ENCODE measurements at regions not wholly inside any gene's neighbourhood (a gene's known extent, or its start where the extent isn't known, plus 50 kb on each side); places are given as distances from the start of the nearest gene placed in this dataset.

DNA sequence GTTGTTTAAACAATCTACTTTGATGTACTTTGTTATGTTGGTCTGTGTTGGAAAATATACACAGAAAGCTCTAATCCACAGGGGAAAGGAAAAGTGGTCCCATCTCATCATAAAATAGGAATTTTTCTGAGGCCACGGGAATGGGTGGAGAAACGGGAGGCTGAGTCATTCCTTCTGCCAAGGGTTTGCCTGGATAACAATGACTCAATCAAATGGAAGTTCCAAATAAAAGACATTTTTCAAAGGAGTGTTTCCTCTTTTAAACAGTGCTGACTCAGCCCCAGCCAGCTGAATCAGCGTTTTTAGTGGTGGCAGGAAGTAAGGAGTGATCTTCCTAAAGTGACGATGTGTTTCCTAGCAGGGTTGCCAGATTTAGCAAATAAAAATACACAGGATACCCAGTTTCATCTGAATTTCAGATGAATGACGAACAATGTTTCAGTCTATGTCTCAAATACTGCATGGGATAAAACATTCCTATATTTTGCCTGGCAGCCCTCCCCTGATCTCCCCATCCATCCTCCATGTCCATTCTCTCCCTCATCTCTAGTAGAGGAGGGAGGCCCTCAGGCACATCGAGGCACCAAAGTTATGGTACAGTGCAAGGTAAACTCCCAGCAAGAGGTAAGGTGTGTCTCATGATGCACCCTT, 345.4 kb upstream of the GATB start:
- no CpG with 5 or more reads among the region's 6 CpGs for WGBS (ENCODE audit: extremely low coverage, insufficient read length, low lambda C conversion rate)
- Histone ChIP-seq H3K18ac (ENCODE audit: insufficient read length, low read depth, low read length) (no peak overlapping the region), H3K27me3 (ENCODE audit: insufficient read depth, low read length) (no peaks in the 10 kb centered on the region), H4K91ac (ENCODE audit: insufficient read length, low read depth, low read length) (no peak overlapping the region), H2AFZ (ENCODE audit: low read length) (no peak overlapping the region), H3K14ac (ENCODE audit: insufficient read depth, low read length) (no peak overlapping the region), H4K5ac (ENCODE audit: insufficient read length, low read depth, low read length) (no peak overlapping the region), H4K8ac (replicated peaks; ENCODE audit: insufficient read length, low read depth, low read length) (no peak overlapping the region), H3K4me2 (ENCODE audit: insufficient read depth, insufficient read length, low read length) (no peak overlapping the region), H2BK20ac (ENCODE audit: low read depth, low read length, poor library complexity, severe bottlenecking) (no peak overlapping the region), H3K9me3 (ENCODE audit: control insufficient read depth, low read depth, low read length) (no peaks in the 10 kb centered on the region), H4K20me1 (ENCODE audit: control insufficient read depth, insufficient read depth, insufficient read length) (no peaks in the 10 kb centered on the region), H2BK5ac (ENCODE audit: insufficient read length, low read length) (no peak overlapping the region), H3K23me2 (ENCODE audit: insufficient read length, low read depth, low read length, poor library complexity, severe bottlenecking) (no peaks in the 10 kb centered on the region), H3K9ac (ENCODE audit: extremely low read depth, insufficient read length, low read length) (no peak overlapping the region), H3K23ac (ENCODE audit: insufficient read length, low read depth, low read length) (no peak overlapping the region), H2BK15ac (ENCODE audit: low read depth, low read length) (no peak overlapping the region), H3T11ph (ENCODE audit: low read length) (no peak overlapping the region), H2AK5ac (ENCODE audit: insufficient read length, low read length) (no peak overlapping the region), H3K79me1 (ENCODE audit: insufficient read depth, low read depth, low read length, poor library complexity, severe bottlenecking) (no peaks in the 10 kb centered on the region), H3K27ac (ENCODE audit: insufficient read length, low read depth, low read length) (no peak overlapping the region), H2BK120ac (ENCODE audit: low read depth, low read length, poor library complexity, severe bottlenecking) (no peak overlapping the region), H3K79me2 (ENCODE audit: insufficient read depth, low read length) (no peaks in the 10 kb centered on the region), H3K4me1 (ENCODE audit: insufficient read depth, low read length) (no peaks in the 10 kb centered on the region; the same call in 1 of the 2 replicates), H3K56ac (ENCODE audit: insufficient read length, low read depth, low read length) (no peak overlapping the region), H2BK12ac (ENCODE audit: insufficient read length, low read depth, low read length) (no peak overlapping the region), H3K4ac (ENCODE audit: low read depth, low read length) (no peak overlapping the region)
- Mint-ChIP-seq H3K4me1 (peaks cover 14 to 19% of the 10 kb centered on the region in 2 experiments), H3K4me3 (no peak overlapping the region), H3K27me3 (ENCODE audit: low read depth) (peaks cover 2% of the 10 kb centered on the region; the same call in 1 of the 2 replicates), H3K27ac (no peak overlapping the region; a peak in 1 of 7 replicates), H3K9me3 (no peaks in the 10 kb centered on the region), H3K36me3 (ENCODE audit: insufficient read depth in 1 of 3, low read depth in 3 of 3) (no peaks in the 10 kb centered on the region; a peak in 1 of 7 replicates)
- no peak for DNase-seq
- TF ChIP-seq, protein P1, sequence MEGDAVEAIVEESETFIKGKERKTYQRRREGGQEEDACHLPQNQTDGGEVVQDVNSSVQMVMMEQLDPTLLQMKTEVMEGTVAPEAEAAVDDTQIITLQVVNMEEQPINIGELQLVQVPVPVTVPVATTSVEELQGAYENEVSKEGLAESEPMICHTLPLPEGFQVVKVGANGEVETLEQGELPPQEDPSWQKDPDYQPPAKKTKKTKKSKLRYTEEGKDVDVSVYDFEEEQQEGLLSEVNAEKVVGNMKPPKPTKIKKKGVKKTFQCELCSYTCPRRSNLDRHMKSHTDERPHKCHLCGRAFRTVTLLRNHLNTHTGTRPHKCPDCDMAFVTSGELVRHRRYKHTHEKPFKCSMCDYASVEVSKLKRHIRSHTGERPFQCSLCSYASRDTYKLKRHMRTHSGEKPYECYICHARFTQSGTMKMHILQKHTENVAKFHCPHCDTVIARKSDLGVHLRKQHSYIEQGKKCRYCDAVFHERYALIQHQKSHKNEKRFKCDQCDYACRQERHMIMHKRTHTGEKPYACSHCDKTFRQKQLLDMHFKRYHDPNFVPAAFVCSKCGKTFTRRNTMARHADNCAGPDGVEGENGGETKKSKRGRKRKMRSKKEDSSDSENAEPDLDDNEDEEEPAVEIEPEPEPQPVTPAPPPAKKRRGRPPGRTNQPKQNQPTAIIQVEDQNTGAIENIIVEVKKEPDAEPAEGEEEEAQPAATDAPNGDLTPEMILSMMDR (conservative IDR thresholded peaks at IDR 0.05) = no peak
